Skeletal muscle tissue (tissue), 3 donors: ENCODE measurements at regions not wholly inside any gene's neighbourhood (a gene's known extent, or its start where the extent isn't known, plus 50 kb on each side); places are given as distances from the start of the nearest gene placed in this dataset.

Experiments
- H3K27ac ChIP-seq: one replicate; pipeline ENCODE4 v1.7.0; 2013; ENCODE audit warnings: mild to moderate bottlenecking, low read depth, low read length, inconsistent platforms
- H3K27me3 ChIP-seq, 3 donors: one replicate each; pipeline ENCODE4 v1.7.0; 2013; ENCODE audit warnings: low read length in 3 of 3; ENCODE audit not compliant: control insufficient read depth in 3 of 3, insufficient read depth in 3 of 3
- H3K36me3 ChIP-seq, 3 donors: one replicate each; pipeline ENCODE4 v1.7.0; 2013; ENCODE audit warnings: low read length in 3 of 3; ENCODE audit not compliant: control insufficient read depth in 3 of 3, insufficient read depth in 3 of 3
- H3K4me1 ChIP-seq, 3 donors: one replicate each; pipeline ENCODE4 v1.7.0; 2013; ENCODE audit warnings: low read length in 3 of 3, mild to moderate bottlenecking in 3 of 3; ENCODE audit not compliant: control insufficient read depth in 3 of 3, insufficient read depth in 3 of 3
- H3K4me3 ChIP-seq, 3 donors: one replicate each; pipeline ENCODE4 v1.7.0; 2013; ENCODE audit warnings: low read length in 3 of 3
- H3K9ac ChIP-seq, 3 donors: one replicate each; pipeline ENCODE4 v1.7.0; 2013; ENCODE audit warnings: low read length in 3 of 3, mild to moderate bottlenecking in 3 of 3, moderate library complexity in 2 of 3, low read depth in 1 of 3
- H3K9me3 ChIP-seq, 3 donors: one replicate each; pipeline ENCODE4 v1.7.0; 2013; ENCODE audit warnings: low read length in 3 of 3; ENCODE audit not compliant: control insufficient read depth in 3 of 3
- donor health status: Osteomylitis.

GRCh38 chr6:121904559-121904958 is 469.1 kb downstream of the GJA1 start:
- Histone ChIP-seq H3K4me1 (no peaks in the 10 kb centered on the region), H3K4me3 (no peak overlapping the region), H3K27ac (no peak overlapping the region), H3K27me3 (no peaks in the 10 kb centered on the region), H3K9ac (no peak overlapping the region), H3K36me3 (no peaks in the 10 kb centered on the region), H3K9me3 (no peaks in the 10 kb centered on the region)

GRCh38 chr6:121912905-121913304 is 477.5 kb downstream of the GJA1 start:
- Histone ChIP-seq H3K9me3 (peaks cover 0 to 7% (median 2%) of the 10 kb centered on the region in 3 donors), H3K4me3 (no peak overlapping the region), H3K27ac (no peak overlapping the region), H3K36me3 (no peaks in the 10 kb centered on the region), H3K27me3 (no peaks in the 10 kb centered on the region), H3K9ac (no peak overlapping the region), H3K4me1 (no peaks in the 10 kb centered on the region)

GRCh38 chr6:121917263-121917829 is 481.9 kb downstream of the GJA1 start:
- Histone ChIP-seq H3K4me1 (no peaks in the 10 kb centered on the region), H3K36me3 (no peaks in the 10 kb centered on the region), H3K4me3 (no peak overlapping the region), H3K9me3 (no peaks in the 10 kb centered on the region), H3K27me3 (no peaks in the 10 kb centered on the region), H3K27ac (no peak overlapping the region), H3K9ac (no peak overlapping the region)

- Histone ChIP-seq H3K9ac (no peak overlapping the region), H3K4me3 (no peak overlapping the region), H3K27ac (no peak overlapping the region), H3K9me3 (no peaks in the 10 kb centered on the region), H3K36me3 (no peaks in the 10 kb centered on the region), H3K27me3 (no peaks in the 10 kb centered on the region), H3K4me1 (no peaks in the 10 kb centered on the region)
Observed at GRCh38 chr6:121917834-121918559, 481.5 kb upstream of the HSF2 start.

- Histone ChIP-seq H3K4me1 (no peaks in the 10 kb centered on the region), H3K9me3 (no peaks in the 10 kb centered on the region), H3K4me3 (no peak overlapping the region), H3K36me3 (no peaks in the 10 kb centered on the region), H3K27ac (no peak overlapping the region), H3K9ac (no peak overlapping the region), H3K27me3 (no peaks in the 10 kb centered on the region)
Observed at GRCh38 chr6:121920616-121921015, 478.8 kb upstream of the HSF2 start.

GRCh38 chr6:121925024-121925423 is 474.4 kb upstream of the HSF2 start:
- Histone ChIP-seq H3K9me3 (no peaks in the 10 kb centered on the region), H3K4me3 (no peak overlapping the region), H3K4me1 (no peaks in the 10 kb centered on the region), H3K36me3 (no peaks in the 10 kb centered on the region), H3K9ac (no peak overlapping the region), H3K27me3 (no peaks in the 10 kb centered on the region), H3K27ac (no peak overlapping the region)

GRCh38 chr6:121925534-121926255 is 473.8 kb upstream of the HSF2 start:
- Histone ChIP-seq H3K4me3 (no peak overlapping the region), H3K4me1 (no peaks in the 10 kb centered on the region), H3K9ac (no peak overlapping the region), H3K36me3 (no peaks in the 10 kb centered on the region), H3K27me3 (no peaks in the 10 kb centered on the region), H3K9me3 (no peaks in the 10 kb centered on the region), H3K27ac (no peak overlapping the region)

- Histone ChIP-seq H3K4me3 (no peak overlapping the region), H3K4me1 (peaks cover 5% of the 10 kb centered on the region in 3 donors)
Observed at GRCh38 chr6:121929301-121929700, 470.2 kb upstream of the HSF2 start.

GRCh38 chr6:121932076-121932991 is 467.1 kb upstream of the HSF2 start:
- Histone ChIP-seq H3K27ac (no peak overlapping the region), H3K27me3 (no peaks in the 10 kb centered on the region), H3K4me3 (peak overlapping the region; percentile 12 to 36 (median 14)), H3K9ac (no peak overlapping the region), H3K36me3 (no peaks in the 10 kb centered on the region), H3K9me3 (no peaks in the 10 kb centered on the region), H3K4me1 (peaks cover 5% of the 10 kb centered on the region in 3 donors)

More at GRCh38 chr6:121929301-121929700, 470.2 kb upstream of the HSF2 start:
- no peaks in the 10 kb centered on the region for H3K9me3 ChIP-seq
- H3K27me3 ChIP-seq = no peaks in the 10 kb centered on the region
- H3K36me3 ChIP-seq = no peaks in the 10 kb centered on the region
- H3K9ac ChIP-seq = no peak overlapping the region
- H3K27ac ChIP-seq = no peak overlapping the region
